Central memory CD8-positive, alpha-beta T cell (primary cell): ENCODE measurements at regions not wholly inside any gene's neighbourhood (a gene's known extent, or its start where the extent isn't known, plus 50 kb on each side); places are given as distances from the start of the nearest gene placed in this dataset.

Source experiments
- ATAC-seq: fragments of 150-1000 bp; cut with Tn5 transposase; replicated peaks from 2 replicates; pipeline ENCODE4 v1.10.0; 2022; ENCODE audit warnings: mild to moderate bottlenecking, moderate FRiP score, moderate number of reproducible peaks; ENCODE audit not compliant: poor library complexity, severe bottlenecking; ENCODE audit errors: extremely low read depth
- DNase-seq, 2 donors: peaks; one replicate each; pipeline ENCODE4 v3.0.0; 2021; ENCODE audit warnings: low spot score in 2 of 2
- H3K27ac Mint-ChIP-seq: one replicate; pipeline ENCODE4 v1.8.0; 2022; ENCODE audit warnings: low read depth, mild to moderate bottlenecking, moderate library complexity, mixed read lengths
- H3K27me3 Mint-ChIP-seq: one replicate; pipeline ENCODE4 v1.8.0; 2022; ENCODE audit warnings: mixed read lengths
- H3K36me3 Mint-ChIP-seq: one replicate; pipeline ENCODE4 v1.8.0; 2022; ENCODE audit warnings: mild to moderate bottlenecking, moderate library complexity, mixed read lengths; ENCODE audit not compliant: insufficient read depth
- H3K4me1 Mint-ChIP-seq: one replicate; pipeline ENCODE4 v1.8.0; 2022; ENCODE audit warnings: mixed read lengths
- H3K4me3 Mint-ChIP-seq: one replicate; pipeline ENCODE4 v1.8.0; 2022; ENCODE audit warnings: mild to moderate bottlenecking, moderate library complexity, mixed read lengths
- H3K9me3 Mint-ChIP-seq: one replicate; pipeline ENCODE4 v1.8.0; 2022; ENCODE audit warnings: mixed read lengths

DNA sequence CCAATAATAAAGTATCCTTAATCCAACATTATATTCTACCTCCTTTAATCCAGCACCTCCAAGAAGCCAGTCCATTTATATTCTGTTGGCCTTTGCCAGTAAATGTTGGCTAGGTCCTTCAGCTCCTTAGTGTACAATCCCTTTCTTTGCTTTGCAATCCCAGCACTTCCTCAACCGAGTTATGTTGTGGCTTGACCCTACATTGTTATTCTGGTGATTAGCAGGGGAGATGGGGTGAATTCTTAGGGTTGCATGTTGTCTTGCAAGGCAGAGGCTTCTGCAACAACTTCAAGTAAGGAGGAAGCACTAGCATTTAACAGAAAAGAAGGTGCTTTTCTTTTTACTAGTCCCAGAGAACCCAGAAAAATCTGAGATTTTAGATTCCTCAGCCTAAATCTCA, 127.2 kb downstream of the CD47 start:
- Mint-ChIP-seq H3K27ac (no peak overlapping the region), H3K36me3 (no peaks in the 10 kb centered on the region)

DNA sequence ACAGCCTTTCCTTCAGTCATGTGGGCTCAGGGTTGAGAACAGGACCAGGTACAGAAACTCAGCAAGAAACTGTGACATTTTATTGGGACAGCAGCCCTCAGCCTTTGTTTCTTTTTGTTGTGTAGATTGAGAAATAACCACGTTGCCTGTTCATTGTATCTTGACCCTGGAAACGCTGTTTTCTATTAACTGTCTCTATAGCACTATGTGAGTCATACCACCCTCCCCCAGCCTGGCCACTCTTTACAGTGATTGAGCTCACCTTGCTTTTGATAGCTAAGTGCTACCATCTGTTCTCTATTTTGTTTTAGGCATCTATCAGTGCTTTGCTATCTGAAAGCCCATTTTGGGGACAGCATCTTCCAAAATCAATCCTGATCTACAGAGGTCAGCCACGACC, 127.9 kb downstream of the CD47 start:
- no peak for DNase-seq
- H3K4me1 Mint-ChIP-seq: no peaks in the 10 kb centered on the region
- H3K27ac Mint-ChIP-seq: no peak overlapping the region
- no peaks in the 10 kb centered on the region for H3K27me3 Mint-ChIP-seq
- H3K9me3 Mint-ChIP-seq: no peaks in the 10 kb centered on the region
- H3K4me3 Mint-ChIP-seq: no peak overlapping the region
- ATAC-seq: no peak
- no peaks in the 10 kb centered on the region for H3K36me3 Mint-ChIP-seq

More for the DNA sequence above, 127.2 kb downstream of the CD47 start:
- no peaks in the 10 kb centered on the region for H3K4me1 Mint-ChIP-seq
- H3K9me3 Mint-ChIP-seq: no peaks in the 10 kb centered on the region
- H3K27me3 Mint-ChIP-seq: no peaks in the 10 kb centered on the region
- no peak for DNase-seq
- ATAC-seq: no peak
- H3K4me3 Mint-ChIP-seq: no peak overlapping the region

DNA sequence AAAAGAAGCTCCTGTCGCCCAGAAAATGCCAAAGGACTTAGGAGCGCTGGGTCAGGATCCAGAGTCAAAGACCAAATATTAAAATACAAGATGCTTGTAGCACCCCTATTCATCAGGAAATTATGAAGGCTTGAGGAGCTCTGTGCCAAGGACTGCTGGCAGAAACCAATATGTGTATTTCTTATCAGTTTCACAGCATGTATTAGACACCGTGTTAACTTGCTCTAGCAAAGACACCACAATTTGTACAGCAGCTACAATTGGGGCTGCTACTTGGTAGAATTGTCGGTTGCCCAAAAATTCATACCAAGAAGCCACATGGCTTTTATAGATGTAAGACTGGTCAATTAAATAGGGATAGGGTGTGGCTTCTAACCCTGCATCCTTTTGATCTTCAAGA, 128.8 kb downstream of the CD47 start:
- DNase-seq: no peak
- H3K9me3 Mint-ChIP-seq: no peaks in the 10 kb centered on the region

DNA sequence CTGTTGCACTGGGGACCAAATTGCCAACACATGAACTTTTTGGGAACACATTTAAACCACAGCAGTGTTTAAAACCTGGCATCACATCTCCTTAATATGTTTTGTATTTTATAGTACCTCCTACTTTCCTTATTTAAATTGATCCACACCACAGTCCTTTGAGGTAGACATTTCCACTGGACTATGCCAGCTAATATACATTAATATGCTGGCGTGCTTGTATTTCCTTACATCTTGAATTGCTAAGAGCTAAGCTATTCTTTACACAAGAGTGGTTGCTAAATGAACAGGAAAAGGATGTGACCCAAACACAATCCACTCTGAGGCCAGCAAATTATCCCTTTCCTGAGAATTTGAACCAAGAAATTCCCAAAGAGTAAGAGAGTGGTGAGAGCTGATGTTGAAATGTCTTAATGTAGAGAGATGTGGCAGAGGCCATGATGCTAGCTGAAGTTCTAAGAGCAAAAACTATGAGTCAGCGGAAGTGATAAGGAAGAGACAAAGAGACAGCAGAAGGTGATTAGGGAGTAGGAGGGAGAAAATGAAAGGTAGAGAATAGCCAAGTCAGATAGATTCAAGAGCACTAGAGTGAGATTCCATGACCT, 131.2 kb downstream of the CD47 start:
- H3K36me3 Mint-ChIP-seq: no peaks in the 10 kb centered on the region
- H3K9me3 Mint-ChIP-seq: no peaks in the 10 kb centered on the region
- no peak for ATAC-seq
- no peaks in the 10 kb centered on the region for H3K27me3 Mint-ChIP-seq
- H3K27ac Mint-ChIP-seq: no peak overlapping the region
- no peak overlapping the region for H3K4me3 Mint-ChIP-seq
- DNase-seq: no peak
- peaks cover 8% of the 10 kb centered on the region for H3K4me1 Mint-ChIP-seq

More for the DNA sequence above, 128.8 kb downstream of the CD47 start:
- H3K4me3 Mint-ChIP-seq: no peak overlapping the region
- no peaks in the 10 kb centered on the region for H3K27me3 Mint-ChIP-seq
- H3K36me3 Mint-ChIP-seq: no peaks in the 10 kb centered on the region
- H3K4me1 Mint-ChIP-seq: no peaks in the 10 kb centered on the region
- no peak for ATAC-seq
- no peak overlapping the region for H3K27ac Mint-ChIP-seq

DNA sequence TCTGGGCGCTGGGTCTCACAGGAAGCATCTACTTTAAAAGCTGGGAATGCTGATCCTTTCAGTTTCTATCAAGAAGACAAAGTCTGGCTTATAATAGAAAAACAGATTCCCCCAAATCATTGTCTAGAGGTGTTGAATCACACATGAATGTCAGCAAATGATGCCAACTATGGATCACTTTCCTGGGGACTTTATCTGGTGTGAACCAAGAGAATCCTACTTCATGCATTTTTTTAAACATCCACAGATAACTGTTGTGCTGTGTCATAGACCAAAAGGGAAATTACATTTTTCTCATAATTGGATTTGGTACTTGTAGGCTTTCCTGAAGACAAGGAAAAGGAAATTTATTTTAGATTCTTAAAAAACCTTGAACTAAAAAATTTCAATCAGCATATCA, 132.7 kb downstream of the CD47 start:
- H3K36me3 Mint-ChIP-seq: no peaks in the 10 kb centered on the region
- no peak for ATAC-seq
- H3K4me3 Mint-ChIP-seq: no peak overlapping the region
- DNase-seq: no peak
- H3K4me1 Mint-ChIP-seq: peaks cover 20% of the 10 kb centered on the region
- no peak overlapping the region for H3K27ac Mint-ChIP-seq
- H3K9me3 Mint-ChIP-seq: no peaks in the 10 kb centered on the region
- H3K27me3 Mint-ChIP-seq: no peaks in the 10 kb centered on the region

DNA sequence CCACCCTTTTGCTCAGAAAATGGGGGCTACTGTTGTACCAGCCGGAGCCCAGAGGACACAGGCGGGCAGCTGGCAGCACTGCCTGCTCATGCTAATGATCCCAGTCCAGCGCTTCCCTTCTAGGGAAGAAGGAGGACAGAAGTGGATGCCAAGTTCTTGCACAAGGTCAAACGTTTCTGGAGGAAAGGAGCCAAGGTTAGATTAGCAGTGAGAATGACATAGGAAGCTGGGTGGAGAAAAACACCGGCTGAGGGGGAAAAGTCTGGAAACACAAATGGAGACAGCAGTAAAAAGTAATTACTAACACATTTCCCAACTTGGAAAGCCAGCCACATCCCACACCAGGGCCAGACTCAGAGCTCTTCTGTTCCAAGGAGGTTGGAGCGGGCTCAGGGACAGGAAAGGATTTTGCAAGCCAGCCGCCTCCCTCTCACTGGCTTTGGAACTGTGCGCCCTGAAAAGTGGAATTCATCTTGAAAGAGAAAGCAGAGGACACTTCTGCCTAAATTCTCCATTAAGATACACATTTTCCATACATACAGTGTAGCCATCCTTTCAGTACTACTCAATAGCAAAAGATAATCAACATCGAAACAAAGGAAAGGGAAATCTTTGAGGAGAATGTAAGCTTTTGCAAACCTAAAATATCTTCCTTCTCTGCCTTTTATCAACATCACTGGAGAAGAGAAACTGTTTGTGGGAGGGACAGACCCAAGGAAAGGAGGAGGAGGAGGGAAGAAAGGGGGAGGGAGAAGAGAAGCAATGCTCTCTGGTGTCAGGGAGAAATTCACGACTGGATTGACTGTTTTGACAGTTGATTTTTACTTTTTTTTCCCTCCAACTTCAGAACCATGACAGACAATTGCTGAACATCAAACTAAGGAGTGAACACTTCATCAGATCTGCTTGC, 133.6 kb downstream of the CD47 start:
- ATAC-seq (no peak), DNase-seq (no peak)
- H3K4me1 Mint-ChIP-seq: peaks cover 24% of the 10 kb centered on the region
- H3K27me3 Mint-ChIP-seq: no peaks in the 10 kb centered on the region
- H3K36me3 Mint-ChIP-seq: no peaks in the 10 kb centered on the region
- H3K9me3 Mint-ChIP-seq: no peaks in the 10 kb centered on the region
- H3K4me3 Mint-ChIP-seq: no peak overlapping the region
- no peak overlapping the region for H3K27ac Mint-ChIP-seq

DNA sequence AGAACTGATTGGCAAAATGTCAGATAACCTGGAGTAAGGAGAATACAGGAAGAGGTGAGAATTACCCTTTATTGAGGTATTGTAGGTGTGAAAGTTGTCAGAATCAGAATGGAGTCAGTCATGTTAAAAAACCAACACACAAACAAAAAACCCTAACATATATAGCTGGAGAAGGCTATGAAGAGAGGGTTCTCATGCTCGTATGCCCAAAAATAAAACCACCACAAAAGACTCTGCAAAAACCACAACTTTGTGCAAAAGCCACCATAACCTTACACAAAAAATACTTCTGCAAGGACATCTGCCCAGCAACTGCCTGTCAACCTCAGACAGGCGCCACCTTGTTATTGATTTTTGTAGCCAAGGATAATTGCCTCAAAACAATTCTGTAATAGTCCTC, 136.0 kb downstream of the CD47 start:
- H3K4me3 Mint-ChIP-seq: no peak overlapping the region

DNA sequence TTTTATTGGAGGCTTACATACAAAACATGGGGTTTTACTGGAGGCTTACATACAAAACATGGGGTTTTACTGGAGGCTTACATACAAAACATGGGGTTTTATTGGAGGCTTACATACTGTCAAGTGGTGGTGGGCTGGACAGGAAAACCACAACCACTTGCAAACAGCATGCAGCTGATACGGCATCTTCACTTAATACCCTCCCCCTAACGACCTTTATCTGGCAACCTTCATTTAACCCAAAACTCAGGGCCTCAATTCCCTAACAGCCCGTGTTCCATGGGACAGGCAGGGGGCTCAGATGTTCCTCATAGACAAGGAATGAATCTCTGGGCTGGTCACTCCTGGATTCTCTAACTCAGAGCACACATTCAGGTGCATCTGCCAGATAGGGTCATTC, 137.1 kb downstream of the CD47 start:
- Mint-ChIP-seq H3K9me3 (no peaks in the 10 kb centered on the region), H3K27ac (no peak overlapping the region), H3K4me3 (no peak overlapping the region), H3K36me3 (no peaks in the 10 kb centered on the region), H3K4me1 (peaks cover 24% of the 10 kb centered on the region), H3K27me3 (no peaks in the 10 kb centered on the region)
- ATAC-seq (no peak), DNase-seq (no peak)

More for the DNA sequence above, 136.0 kb downstream of the CD47 start:
- no peak for ATAC-seq
- Mint-ChIP-seq H3K4me1 (peaks cover 24% of the 10 kb centered on the region), H3K27ac (no peak overlapping the region), H3K9me3 (no peaks in the 10 kb centered on the region), H3K27me3 (no peaks in the 10 kb centered on the region), H3K36me3 (no peaks in the 10 kb centered on the region)
- no peak for DNase-seq

DNA sequence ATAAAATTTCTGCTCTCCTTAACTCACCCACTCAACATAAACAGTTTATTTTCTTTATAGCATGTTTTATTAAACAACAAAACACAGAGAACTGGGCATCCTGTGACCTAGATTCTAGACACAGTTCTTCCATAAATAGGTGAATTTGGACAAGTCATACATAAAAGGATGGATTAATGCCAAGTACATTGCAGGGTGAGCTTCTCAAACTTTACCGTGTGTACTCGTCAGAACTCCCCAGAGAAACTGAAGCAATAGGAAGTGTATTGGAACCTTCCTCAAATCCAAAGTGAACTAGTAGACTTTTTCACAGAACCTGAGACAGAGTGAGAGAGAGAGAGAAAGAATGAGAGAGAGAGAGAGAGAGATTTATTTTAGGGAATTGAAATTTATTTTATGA, 139.7 kb downstream of the CD47 start:
- no peak overlapping the region for H3K4me3 Mint-ChIP-seq
- no peak overlapping the region for H3K27ac Mint-ChIP-seq
- peaks cover 24% of the 10 kb centered on the region for H3K4me1 Mint-ChIP-seq
- H3K9me3 Mint-ChIP-seq: no peaks in the 10 kb centered on the region
- ATAC-seq: no peak
- no peaks in the 10 kb centered on the region for H3K27me3 Mint-ChIP-seq
- DNase-seq: no peak
- H3K36me3 Mint-ChIP-seq: no peaks in the 10 kb centered on the region

DNA sequence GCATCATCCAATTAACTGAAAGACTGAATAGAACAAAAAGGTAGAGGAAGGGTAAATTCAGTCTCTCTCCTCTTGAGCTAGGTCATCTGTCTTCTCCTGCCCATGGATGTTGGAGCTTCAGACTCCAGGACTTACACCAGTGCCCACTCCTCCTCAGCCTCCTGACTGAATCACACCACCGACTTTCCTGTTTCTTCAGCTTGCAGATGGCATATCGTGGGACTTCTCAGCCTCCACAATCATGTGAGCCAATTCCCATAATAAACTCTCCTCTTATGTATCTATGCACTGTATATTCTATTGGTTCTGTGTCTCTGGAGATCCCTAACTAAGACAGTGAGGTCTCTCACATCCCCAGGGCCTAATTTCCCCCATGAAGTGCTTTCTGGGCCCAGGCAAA, 140.4 kb downstream of the CD47 start:
- no peak overlapping the region for H3K27ac Mint-ChIP-seq
- H3K27me3 Mint-ChIP-seq: no peaks in the 10 kb centered on the region
- H3K9me3 Mint-ChIP-seq: no peaks in the 10 kb centered on the region
- ATAC-seq (no peak), DNase-seq (no peak)
- H3K4me3 Mint-ChIP-seq: no peak overlapping the region
- H3K4me1 Mint-ChIP-seq: peaks cover 24% of the 10 kb centered on the region
- H3K36me3 Mint-ChIP-seq: no peaks in the 10 kb centered on the region

DNA sequence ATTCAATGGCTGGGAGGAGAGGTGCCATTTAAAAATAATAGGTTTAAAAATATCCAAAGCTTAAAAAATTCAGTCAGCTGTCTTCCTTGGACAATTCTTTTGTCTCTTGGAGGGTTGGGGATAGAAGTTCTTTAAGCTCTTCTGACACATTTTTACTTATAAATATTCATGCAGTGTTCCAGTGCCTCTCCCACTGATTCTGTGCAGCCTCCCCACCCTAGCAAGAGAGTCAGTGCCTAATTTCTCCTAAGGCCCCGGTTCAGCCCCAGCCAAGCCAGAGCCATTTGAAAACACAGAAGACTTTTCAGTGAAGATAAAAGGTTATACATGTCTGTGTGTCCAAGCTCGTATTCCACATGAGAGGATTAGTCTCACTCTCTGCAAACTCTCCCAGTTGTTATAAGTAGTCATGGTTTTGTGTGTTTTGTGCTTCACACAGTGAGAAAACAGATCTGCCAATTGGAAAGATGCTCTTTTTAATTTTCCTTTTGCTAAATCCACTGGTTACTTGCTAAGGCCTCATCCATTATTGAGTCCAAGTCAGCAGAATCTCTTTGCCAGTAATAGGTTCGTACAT, 141.3 kb downstream of the CD47 start:
- Mint-ChIP-seq H3K36me3 (no peaks in the 10 kb centered on the region), H3K27ac (no peak overlapping the region), H3K27me3 (no peaks in the 10 kb centered on the region), H3K4me3 (no peak overlapping the region), H3K4me1 (peaks cover 14% of the 10 kb centered on the region), H3K9me3 (no peaks in the 10 kb centered on the region)
- no peak for DNase-seq
- no peak for ATAC-seq

DNA sequence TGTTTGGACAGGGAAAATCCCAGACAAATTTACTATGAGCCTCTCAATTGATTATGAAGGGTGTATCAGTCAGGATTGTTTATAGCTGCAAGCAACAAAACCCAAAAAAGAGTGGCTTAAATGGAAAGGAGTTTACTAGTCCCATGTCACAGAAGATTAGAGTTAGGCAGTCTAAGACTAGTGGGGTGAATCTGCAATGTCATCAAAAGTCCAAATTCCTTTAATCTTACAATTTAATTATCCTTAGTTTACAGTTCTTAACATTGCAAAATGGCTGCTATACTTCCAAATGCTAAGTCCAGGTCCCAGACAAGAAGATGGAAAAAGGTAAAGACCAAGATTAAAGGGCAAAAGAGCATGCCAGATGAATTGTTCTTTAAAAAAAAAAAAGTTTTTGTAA, 143.6 kb downstream of the CD47 start:
- no peak overlapping the region for H3K27ac Mint-ChIP-seq
- no peaks in the 10 kb centered on the region for H3K36me3 Mint-ChIP-seq
- no peak for DNase-seq
- H3K9me3 Mint-ChIP-seq: no peaks in the 10 kb centered on the region
- no peak overlapping the region for H3K4me3 Mint-ChIP-seq
- H3K27me3 Mint-ChIP-seq: no peaks in the 10 kb centered on the region
- peaks cover 4% of the 10 kb centered on the region for H3K4me1 Mint-ChIP-seq
- no peak for ATAC-seq

DNA sequence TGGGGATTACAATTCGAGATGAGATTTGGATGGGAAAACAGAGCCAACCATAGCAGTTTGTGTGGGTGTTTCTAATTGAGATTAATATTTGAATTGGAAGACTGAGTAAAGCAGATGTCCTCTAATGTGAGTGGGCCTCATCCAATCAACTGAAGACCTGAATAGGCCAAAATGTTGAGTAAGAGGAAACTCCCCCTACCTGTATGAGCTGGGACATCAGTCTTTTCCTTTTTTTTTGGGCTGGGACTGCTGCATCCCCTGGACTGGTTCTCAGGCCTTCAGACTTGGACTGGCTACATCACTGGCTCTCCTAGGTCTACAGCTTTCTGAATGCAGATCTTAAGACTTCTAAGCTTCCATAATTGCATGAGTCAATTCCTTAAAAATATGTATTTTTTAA, 144.1 kb downstream of the CD47 start:
- Mint-ChIP-seq H3K27ac (no peak overlapping the region), H3K27me3 (no peaks in the 10 kb centered on the region), H3K4me3 (no peak overlapping the region), H3K36me3 (no peaks in the 10 kb centered on the region), H3K4me1 (peaks cover 7% of the 10 kb centered on the region), H3K9me3 (no peaks in the 10 kb centered on the region)
- ATAC-seq (no peak), DNase-seq (no peak)
